Inflammatory macrophage treated with lipopolysaccharide for 1 hour (primary cell): ENCODE measurements at regions not wholly inside any gene's neighbourhood (a gene's known extent, or its start where the extent isn't known, plus 50 kb on each side); places are given as distances from the start of the nearest gene placed in this dataset.

Experiments
- DNase-seq, 2 donors: peaks; one replicate each; pipeline ENCODE4 v3.0.0-alpha.2; 2020 to 2022

DNA sequence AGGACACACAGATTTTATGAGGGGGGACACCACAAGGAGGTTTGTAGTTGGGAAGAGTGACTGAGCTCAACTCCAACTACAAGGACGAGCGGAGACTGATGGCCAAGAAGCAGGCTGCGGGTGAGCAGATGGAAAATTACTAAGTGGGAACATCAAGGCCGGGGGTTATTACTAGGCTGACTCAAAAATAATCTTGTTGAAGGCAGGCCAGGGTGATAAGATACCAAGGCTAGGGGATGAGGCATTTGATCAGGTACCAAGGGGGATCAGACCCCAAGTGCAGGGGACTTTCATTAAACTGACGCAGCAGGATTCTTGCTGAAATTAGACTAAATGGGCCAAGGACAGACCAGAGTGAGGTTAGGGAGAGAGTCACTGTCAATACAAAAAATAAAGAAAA is 119.4 kb upstream of the SORBS2 start:
- no peak for DNase-seq

- no peak for DNase-seq
Observed at GRCh38 chr4:185931986-185932385, 120.0 kb upstream of the SORBS2 start.

- no peak for DNase-seq
Observed at GRCh38 chr4:185932491-185932890, 120.5 kb upstream of the SORBS2 start.

- DNase-seq = no peak
Observed at GRCh38 chr4:185933078-185933581, 121.1 kb upstream of the SORBS2 start.

DNA sequence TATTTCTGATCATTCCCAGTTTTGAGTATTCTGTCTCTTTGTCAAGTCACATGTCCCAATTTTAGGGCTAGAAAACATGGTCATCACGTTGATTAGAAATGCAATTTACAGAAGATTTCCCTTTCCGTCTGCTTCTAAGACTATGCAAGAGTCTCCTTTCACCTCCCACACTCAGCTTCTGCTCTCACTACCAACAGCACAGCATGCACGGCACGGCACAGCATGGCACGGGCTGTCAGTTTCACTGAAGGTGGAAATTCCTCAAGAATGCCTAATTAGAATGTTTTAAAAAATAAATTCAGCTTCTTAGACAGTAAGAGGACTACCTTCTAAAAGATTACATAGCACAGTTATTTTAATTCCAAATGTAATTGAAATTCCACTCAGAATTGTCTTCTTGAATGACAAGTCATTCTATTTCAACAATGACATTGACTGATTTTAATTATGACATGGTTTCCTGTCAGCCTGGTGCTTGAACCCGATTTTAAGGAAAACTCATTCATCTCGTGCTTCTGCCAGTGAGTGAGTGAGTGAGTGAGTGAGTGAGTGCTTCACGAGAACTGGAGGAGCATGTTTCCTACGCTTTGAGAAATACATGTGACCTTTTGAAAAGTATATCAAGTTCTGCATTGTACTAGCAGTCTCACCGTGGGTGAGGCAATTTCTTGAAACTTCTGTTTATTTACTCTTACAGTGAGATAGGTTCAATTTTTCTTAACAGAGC is 124.8 kb upstream of the SORBS2 start:
- no peak for DNase-seq

GRCh38 chr4:185938654-185939053 is 126.7 kb upstream of the SORBS2 start:
- no peak for DNase-seq

DNA sequence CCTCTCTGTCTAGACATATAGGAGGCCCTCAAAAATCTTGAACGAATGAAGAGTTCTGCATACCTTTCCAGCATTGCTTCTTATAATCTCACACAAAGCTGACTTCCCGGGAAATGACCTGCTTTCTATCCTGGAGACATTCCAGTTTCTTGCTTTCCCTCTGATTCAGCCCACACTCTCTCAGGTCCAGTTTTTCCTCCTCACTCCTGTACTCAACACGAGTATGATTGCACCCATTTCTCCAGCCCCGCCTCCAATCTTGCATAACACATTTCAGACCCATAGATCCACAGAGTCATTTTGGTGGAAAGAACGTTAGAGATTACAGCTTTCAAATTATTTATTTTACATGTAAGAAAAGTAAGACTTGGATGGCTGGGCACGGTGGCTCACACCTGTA is 127.5 kb upstream of the TLR3 start:
- no peak for DNase-seq

DNA sequence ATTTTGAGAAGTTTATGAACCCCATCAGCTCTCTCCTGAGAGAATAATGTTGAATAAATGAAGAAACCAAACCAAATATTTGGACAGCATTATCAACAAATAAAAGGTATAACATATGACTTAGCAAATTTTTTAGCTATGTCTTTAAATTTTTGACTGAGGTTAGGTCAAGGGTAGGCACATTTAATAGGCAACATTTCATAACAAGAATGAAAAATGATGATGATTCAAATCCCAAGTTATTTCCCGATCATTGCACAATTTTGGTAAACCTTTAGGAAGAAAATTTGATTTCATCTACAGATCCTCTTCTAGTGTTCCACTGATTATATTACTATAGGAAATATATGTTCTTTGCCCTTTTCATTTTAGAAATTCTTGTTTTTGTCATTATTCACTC is 123.7 kb upstream of the TLR3 start:
- DNase-seq = no peak

DNA sequence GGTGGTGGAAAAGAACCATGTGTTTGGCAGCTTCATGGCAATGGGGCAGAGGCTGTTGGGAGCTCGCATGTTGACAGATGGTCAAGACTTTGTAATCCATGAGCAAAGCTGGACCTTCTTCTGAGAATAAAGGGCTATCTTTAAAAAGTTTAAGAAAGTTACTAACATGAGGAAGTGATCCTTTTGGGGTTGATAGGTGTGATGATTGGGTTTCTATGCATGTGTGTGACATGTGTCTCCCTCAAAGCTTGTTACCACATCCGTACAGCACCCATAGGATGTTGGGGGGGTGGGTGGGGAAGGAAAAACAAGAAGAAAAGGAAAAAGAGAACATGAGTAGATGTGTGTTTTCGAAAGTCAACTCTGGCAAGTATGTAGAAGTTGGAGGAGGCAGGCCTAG is 123.0 kb upstream of the TLR3 start:
- DNase-seq = no peak

DNA sequence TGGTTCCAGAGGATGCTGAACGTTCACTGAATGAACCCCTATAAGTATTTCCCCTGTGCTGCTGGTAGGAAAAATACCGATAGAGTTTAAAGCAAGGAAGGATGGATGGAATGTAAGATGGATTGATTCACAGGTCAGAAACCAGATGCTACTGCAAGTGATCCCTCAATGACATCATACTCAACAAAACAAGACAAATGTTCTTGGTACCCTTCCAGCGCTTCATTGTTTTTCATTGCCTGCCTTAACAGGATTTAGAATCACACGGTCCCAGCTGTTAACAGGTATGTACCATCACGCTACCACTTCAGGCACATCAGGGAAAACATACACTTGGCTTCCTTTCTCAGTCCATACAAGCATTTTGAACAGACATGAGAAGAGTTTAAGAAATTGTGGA is 118.1 kb upstream of the TLR3 start:
- DNase-seq = no peak

DNA sequence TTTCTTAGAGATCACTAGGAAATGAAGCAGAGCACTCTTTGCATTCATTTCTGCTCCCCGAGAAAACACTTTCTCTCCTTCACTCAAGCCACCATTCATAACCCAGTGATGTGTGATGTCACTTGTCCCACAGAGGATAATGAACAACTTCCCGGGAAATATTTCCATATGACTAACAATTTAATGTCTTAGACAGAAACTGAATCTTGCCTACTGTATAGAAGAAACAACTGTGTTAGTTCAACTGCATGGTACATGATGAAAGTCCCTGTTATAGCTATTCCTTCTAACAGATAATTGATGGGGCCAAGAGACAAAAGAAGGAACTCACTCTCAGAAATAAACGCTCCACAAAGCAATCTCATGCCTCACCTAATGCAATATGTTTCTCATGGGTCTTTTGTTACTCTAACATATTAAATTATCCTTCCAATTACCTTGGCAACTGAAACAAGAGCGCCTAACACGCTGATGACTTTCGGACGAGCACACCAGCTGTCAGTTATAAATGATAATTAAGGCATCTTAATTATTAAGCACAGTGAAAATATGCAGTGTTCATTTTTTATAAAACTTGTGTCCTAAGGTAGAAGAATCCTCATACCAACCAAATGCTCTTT is 113.7 kb upstream of the TLR3 start:
- no peak for DNase-seq

GRCh38 chr4:185955826-185956543 is 113.0 kb upstream of the TLR3 start:
- DNase-seq = no peak

GRCh38 chr4:185956544-185956940 is 112.4 kb upstream of the TLR3 start:
- no peak for DNase-seq

- no peak for DNase-seq
Observed at GRCh38 chr4:185958094-185958747, 110.7 kb upstream of the TLR3 start.

GRCh38 chr4:185965426-185966384 is 103.3 kb upstream of the TLR3 start:
- peak in 1 of 2 donors; percentile 4 for DNase-seq

- no peak for DNase-seq
Observed at GRCh38 chr4:185966549-185966948, 102.4 kb upstream of the TLR3 start.

GRCh38 chr4:185966997-185967775 is 101.8 kb upstream of the TLR3 start:
- no peak for DNase-seq

GRCh38 chr4:185969657-185970056 is 99.3 kb upstream of the TLR3 start:
- DNase-seq = no peak

GRCh38 chr4:185987961-185988627 is 80.9 kb upstream of the TLR3 start:
- DNase-seq = no peak

- no peak for DNase-seq
Observed at GRCh38 chr4:185991770-185992169, 77.2 kb upstream of the TLR3 start.

DNA sequence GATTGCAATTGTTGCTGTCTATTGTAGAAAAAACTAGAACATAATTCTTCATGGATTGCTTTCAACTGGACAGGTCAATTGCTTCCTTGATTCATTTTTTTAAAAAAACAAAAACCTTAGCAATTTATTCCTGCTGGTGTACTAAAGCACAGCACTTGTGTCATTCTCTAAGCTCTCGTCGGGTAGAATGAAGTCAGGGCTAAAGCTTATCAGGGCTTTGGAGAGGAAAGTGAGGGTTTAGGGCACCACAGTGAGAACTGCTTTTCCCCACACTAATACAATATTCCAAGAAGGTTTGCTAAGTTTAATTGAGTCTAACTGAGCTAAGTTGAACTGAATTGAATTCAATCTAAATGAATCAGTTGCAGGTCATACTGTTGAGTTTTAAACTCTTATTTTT is 76.4 kb upstream of the TLR3 start:
- no peak for DNase-seq
